Suprapubic skin (tissue), 4 donors: ENCODE measurements at regions not wholly inside any gene's neighbourhood (a gene's known extent, or its start where the extent isn't known, plus 50 kb on each side); places are given as distances from the start of the nearest gene placed in this dataset.

Experiments
- DNase-seq, 2 donors: peaks; one replicate each; pipeline ENCODE4 v3.0.0-alpha.2; 2019; ENCODE audit warnings: low spot score in 2 of 2
- H3K27ac ChIP-seq: fragments of 200-600 bp; sonication (generic); one replicate; pipeline ENCODE4 v1.5.1; 2019
- H3K27me3 ChIP-seq: fragments of 200-600 bp; sonication (generic); one replicate; pipeline ENCODE4 v1.5.1; 2019
- H3K36me3 ChIP-seq: fragments of 200-600 bp; sonication (generic); one replicate; pipeline ENCODE4 v1.5.1; 2019
- H3K4me1 ChIP-seq: fragments of 200-600 bp; sonication (generic); one replicate; pipeline ENCODE4 v1.5.1; 2019
- H3K4me3 ChIP-seq: fragments of 200-600 bp; sonication (generic); one replicate; pipeline ENCODE4 v1.5.1; 2019; ENCODE audit warnings: mild to moderate bottlenecking
- H3K9me3 ChIP-seq: fragments of 200-600 bp; sonication (generic); one replicate; pipeline ENCODE4 v1.5.1; 2019
- EP300 ChIP-seq: sonication (generic); formaldehyde crosslinking; IDR thresholded peaks from one replicate; pipeline ENCODE4 v1.6.1; 2017; ENCODE audit warnings: antibody characterized with exemption
- POLR2A ChIP-seq, 2 donors: fragments of 450-650 bp; IDR thresholded peaks; one replicate each; pipeline ENCODE4 v1.6.1; 2017; ENCODE audit warnings: antibody characterized with exemption in 2 of 2, mild to moderate bottlenecking in 2 of 2, moderate library complexity in 2 of 2
- POLR2AphosphoS5 ChIP-seq, 3 donors: sonication (generic); formaldehyde crosslinking; IDR thresholded peaks; one replicate each; pipeline ENCODE4 v1.6.1; 2017; ENCODE audit warnings: antibody characterized with exemption in 3 of 3
- WGBS: methylation state at CpG from one replicate; pipeline ENCODE4 v1.1.5; 2018; 5-methylcytosine and 5-hydroxymethylcytosine counted together
- TF ChIP-seq, protein P1 (sequence below), 2 donors: fragments of 200-600 bp in 1 of 2; fragments of 450-650 bp in 1 of 2; sonication (generic) in 1 of 2; IDR thresholded peaks; one replicate each; pipeline ENCODE4 v1.5.1; 2016 to 2019; ENCODE audit warnings: antibody characterized with exemption in 2 of 2, mild to moderate bottlenecking in 1 of 2, moderate library complexity in 1 of 2

DNA sequence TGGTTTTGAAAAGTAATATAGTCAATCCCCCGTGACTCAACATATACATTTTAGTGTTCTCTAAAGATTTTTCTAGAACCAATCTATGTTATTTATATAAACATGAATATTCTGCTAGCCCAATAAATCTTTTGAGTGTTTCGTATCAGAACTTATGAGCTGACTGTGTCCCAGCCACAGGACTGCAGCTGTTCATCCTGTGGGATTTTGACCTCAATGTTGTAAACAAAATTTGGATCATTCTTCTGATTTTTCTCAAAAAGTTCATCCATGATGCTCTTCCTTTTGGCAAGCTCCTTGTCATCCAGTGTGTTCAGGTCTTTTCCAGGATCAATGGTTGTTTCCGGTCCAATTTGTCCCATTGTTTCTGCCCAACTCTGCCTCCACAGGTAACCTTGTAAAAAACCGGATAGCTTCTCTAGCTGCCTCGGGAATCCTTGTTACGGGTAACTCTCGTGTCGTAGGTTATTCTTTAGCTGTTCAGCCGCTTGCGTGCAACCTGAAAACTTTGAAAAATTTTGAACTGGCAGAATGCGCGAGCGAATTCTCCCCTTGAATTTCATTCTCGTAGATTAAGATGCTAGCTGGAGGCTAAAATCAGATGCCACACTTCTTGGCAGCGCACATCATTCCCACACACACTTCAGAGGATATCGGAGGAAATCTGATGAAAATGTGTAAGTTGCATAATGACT, 195.2 kb downstream of the SH3BP4 start:
- Histone ChIP-seq H3K4me1 (no peaks in the 10 kb centered on the region), H3K4me3 (no peak overlapping the region), H3K36me3 (no peaks in the 10 kb centered on the region), H3K27me3 (peaks cover 22% of the 10 kb centered on the region), H3K9me3 (no peaks in the 10 kb centered on the region), H3K27ac (no peak overlapping the region)
- WGBS = 83% methylated on average over 16 of the region's 16 CpGs
- no peak for DNase-seq
- TF ChIP-seq, protein P1, sequence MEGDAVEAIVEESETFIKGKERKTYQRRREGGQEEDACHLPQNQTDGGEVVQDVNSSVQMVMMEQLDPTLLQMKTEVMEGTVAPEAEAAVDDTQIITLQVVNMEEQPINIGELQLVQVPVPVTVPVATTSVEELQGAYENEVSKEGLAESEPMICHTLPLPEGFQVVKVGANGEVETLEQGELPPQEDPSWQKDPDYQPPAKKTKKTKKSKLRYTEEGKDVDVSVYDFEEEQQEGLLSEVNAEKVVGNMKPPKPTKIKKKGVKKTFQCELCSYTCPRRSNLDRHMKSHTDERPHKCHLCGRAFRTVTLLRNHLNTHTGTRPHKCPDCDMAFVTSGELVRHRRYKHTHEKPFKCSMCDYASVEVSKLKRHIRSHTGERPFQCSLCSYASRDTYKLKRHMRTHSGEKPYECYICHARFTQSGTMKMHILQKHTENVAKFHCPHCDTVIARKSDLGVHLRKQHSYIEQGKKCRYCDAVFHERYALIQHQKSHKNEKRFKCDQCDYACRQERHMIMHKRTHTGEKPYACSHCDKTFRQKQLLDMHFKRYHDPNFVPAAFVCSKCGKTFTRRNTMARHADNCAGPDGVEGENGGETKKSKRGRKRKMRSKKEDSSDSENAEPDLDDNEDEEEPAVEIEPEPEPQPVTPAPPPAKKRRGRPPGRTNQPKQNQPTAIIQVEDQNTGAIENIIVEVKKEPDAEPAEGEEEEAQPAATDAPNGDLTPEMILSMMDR (IDR thresholded peaks at IDR 0.05) = no peak
- TF ChIP-seq POLR2AphosphoS5 (IDR thresholded peaks at IDR 0.05) (no peak), POLR2A (IDR thresholded peaks at IDR 0.05) (no peak), EP300 (no peak)

DNA sequence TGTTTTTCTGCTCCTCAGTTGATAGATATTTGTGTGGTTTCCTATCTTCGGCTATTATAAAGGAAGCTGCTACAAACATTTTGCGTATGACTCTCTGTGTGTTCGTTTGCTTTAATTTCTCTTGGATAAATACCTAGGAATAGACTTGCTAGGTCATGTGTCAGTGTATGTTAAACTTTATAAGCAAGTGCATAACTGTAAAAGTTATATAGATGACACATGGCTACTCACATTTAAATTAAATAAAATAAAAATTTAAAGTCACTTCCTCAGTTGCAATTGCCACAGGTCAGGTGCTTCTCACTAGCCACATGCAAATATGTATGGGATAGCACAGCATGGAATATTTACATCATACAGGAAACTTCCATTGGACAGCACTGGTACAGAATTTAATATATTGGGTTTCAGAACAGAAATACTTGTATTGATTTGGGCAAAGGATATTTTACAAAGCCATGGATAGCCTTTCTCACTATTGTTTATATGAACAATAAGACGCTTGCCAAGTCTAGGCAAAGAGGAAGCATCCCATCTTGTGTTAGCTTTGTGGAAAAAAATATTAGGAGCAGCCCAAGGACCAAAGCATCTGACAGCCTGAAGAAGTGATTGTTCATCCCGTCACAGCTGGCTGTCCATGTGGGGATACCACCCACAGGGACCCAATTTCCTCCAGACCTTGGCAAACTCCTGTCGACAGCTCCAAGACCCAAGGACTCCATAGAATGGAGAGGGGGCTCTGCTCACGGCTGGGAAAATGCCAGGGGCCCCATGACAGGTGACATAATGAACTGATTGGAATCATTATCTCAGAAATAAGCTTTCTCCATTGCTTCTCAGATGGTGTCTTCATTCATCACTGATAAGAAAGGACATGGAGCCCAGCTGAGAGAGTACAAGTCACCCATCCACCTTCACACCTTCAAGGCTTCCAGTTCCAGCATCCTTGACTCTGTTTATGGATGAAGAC, 196.7 kb downstream of the SH3BP4 start:
- TF ChIP-seq POLR2AphosphoS5 (IDR thresholded peaks at IDR 0.05) = no peak
- TF ChIP-seq EP300 = no peak
- TF ChIP-seq, protein P1 (IDR thresholded peaks at IDR 0.05) = no peak
- H3K27me3 ChIP-seq = peaks cover 22% of the 10 kb centered on the region
- no peak for DNase-seq
- H3K4me3 ChIP-seq = no peak overlapping the region
- no peaks in the 10 kb centered on the region for H3K4me1 ChIP-seq
- no peaks in the 10 kb centered on the region for H3K9me3 ChIP-seq
- no peak overlapping the region for H3K27ac ChIP-seq
- 70% methylated on average over 7 of the region's 7 CpGs for WGBS
- H3K36me3 ChIP-seq = no peaks in the 10 kb centered on the region

DNA sequence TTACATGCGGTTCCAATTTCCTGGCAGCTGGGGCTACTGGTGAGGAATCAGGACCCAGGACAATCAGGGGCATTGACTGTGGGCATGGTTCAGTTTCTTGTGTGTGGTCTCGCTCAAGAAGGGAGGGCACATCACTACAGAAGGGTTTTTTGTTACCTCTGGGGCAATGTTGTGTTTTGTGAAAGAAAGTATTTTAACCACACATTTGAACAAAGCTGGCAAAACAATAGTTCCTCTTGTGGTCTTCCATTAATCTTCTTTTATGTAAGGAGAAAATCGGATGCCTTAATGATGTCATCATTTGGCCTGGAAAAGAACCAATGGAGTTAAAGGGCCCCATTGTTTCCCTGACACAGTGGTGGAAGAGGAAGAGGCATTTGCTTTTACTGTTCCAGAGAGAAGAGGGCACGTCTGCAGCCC, 197.4 kb downstream of the SH3BP4 start:
- Histone ChIP-seq H3K27me3 (peaks cover 22% of the 10 kb centered on the region), H3K4me1 (no peaks in the 10 kb centered on the region), H3K27ac (no peak overlapping the region), H3K36me3 (no peaks in the 10 kb centered on the region), H3K9me3 (no peaks in the 10 kb centered on the region), H3K4me3 (no peak overlapping the region)
- WGBS = 57% methylated on average over 4 of the region's 4 CpGs
- TF ChIP-seq, protein P1 (IDR thresholded peaks at IDR 0.05) = no peak
- TF ChIP-seq POLR2AphosphoS5 (IDR thresholded peaks at IDR 0.05) (no peak), POLR2A (IDR thresholded peaks at IDR 0.05) (no peak), EP300 (no peak)
- DNase-seq = no peak

DNA sequence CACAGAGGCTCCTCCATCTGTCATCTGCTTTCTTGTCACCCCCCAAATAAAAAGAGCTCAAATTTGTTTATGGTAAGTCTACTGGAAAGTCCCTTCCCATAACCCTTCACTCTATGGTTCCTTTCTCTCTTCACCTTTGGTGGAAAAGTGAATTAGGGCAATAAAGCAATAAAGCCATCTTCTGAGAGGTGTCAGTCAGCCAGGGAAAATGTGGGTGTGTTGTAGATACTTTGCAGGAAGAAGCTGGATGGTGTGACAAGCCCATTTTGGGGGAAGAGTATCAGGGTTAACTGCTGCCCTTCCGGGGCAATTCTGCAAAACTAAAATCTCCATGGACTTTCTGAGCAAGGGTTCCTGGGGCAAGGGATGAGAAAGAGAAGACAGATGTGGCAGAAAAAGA, 197.9 kb downstream of the SH3BP4 start:
- no peak for DNase-seq
- 65% methylated on average over 1 of the region's 1 CpG for WGBS
- peaks cover 21% of the 10 kb centered on the region for H3K27me3 ChIP-seq
- TF ChIP-seq, protein P1 (IDR thresholded peaks at IDR 0.05) = no peak
- TF ChIP-seq POLR2AphosphoS5 (IDR thresholded peaks at IDR 0.05) = no peak
- no peak for TF ChIP-seq POLR2A (IDR thresholded peaks at IDR 0.05)
- TF ChIP-seq EP300 = no peak
- H3K9me3 ChIP-seq = no peaks in the 10 kb centered on the region
- H3K36me3 ChIP-seq = no peaks in the 10 kb centered on the region
- H3K4me3 ChIP-seq = no peak overlapping the region
- H3K27ac ChIP-seq = no peak overlapping the region
- H3K4me1 ChIP-seq = no peaks in the 10 kb centered on the region

DNA sequence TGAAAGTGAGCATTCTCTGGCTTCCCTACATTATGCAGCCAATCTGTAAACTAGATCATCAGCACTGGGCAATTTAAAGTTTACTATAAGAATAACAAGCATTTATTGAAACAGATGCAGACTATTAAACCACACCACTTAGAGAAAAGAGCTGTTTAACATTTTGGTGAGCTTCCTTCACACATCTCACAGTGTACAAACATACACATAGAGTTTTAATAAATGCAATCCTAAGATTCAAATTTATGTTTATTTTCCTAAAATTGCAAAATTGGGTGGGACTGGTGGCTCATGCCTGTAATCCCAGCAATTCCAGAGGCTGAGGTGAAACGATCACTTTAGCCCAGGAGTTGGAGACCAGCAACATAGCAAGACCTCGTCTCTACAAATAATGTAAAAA, 199.3 kb downstream of the SH3BP4 start:
- Histone ChIP-seq H3K27me3 (peaks cover 19% of the 10 kb centered on the region), H3K27ac (no peak overlapping the region), H3K4me3 (no peak overlapping the region), H3K9me3 (no peaks in the 10 kb centered on the region), H3K36me3 (no peaks in the 10 kb centered on the region), H3K4me1 (no peaks in the 10 kb centered on the region)
- TF ChIP-seq POLR2AphosphoS5 (IDR thresholded peaks at IDR 0.05) (no peak), EP300 (no peak), POLR2A (IDR thresholded peaks at IDR 0.05) (no peak)
- TF ChIP-seq, protein P1 (IDR thresholded peaks at IDR 0.05) = no peak
- WGBS = 81% methylated on average over 2 of the region's 2 CpGs
- no peak for DNase-seq
